NCI-H460 (cell line): ENCODE measurements at regions not wholly inside any gene's neighbourhood (a gene's known extent, or its start where the extent isn't known, plus 50 kb on each side); places are given as distances from the start of the nearest gene placed in this dataset.
"Not testable (repeated sequence)": the region's sequence is repeated elsewhere in the genome, so short reads cannot be mapped to it uniquely, and the experiment has no call there.

Experiments used
- DNase-seq: peaks from one replicate; pipeline ENCODE4 v3.0.0-alpha.2; 2016; ENCODE audit warnings: low read depth; ENCODE audit errors: extremely low read depth

GRCh38 chr12:27864521-27864920, 84.5 kb upstream of the MANSC4 start:
- DNase-seq, result no peak

- DNase-seq, result no peak
These were observed 83.8 kb upstream of the MANSC4 start for GRCh38 chr12:27863839-27864238.

- DNase-seq, result no peak
These were observed 81.6 kb upstream of the MANSC4 start for GRCh38 chr12:27861428-27862167.

GRCh38 chr12:27859648-27860047, 79.6 kb upstream of the MANSC4 start:
- no peak for DNase-seq

GRCh38 chr12:27857006-27857405, 77.0 kb upstream of the MANSC4 start:
- not testable (repeated sequence) for DNase-seq

- DNase-seq, result no peak
These were observed 72.7 kb upstream of the MANSC4 start for GRCh38 chr12:27852742-27853141.
